Fibroblast of peridontal ligament (primary cell): ENCODE measurements at regions not wholly inside any gene's neighbourhood (a gene's known extent, or its start where the extent isn't known, plus 50 kb on each side); places are given as distances from the start of the nearest gene placed in this dataset.
"Not testable (repeated sequence)": the region's sequence is repeated elsewhere in the genome, so short reads cannot be mapped to it uniquely, and the experiment has no call there.

Experiments
- DNase-seq: peaks from one replicate; pipeline ENCODE4 v3.0.0-alpha.2; 2010; ENCODE audit errors: extremely low read depth

- DNase-seq, result not testable (repeated sequence)
Measured at GRCh38 chr1:209173796-209174195, 409.7 kb upstream of the CAMK1G start.

- DNase-seq, result no peak
Measured at GRCh38 chr1:209176866-209177430, 406.6 kb upstream of the CAMK1G start.

GRCh38 chr1:209183195-209183594 is 400.3 kb upstream of the CAMK1G start:
- no peak for DNase-seq

- no peak for DNase-seq
Measured at GRCh38 chr1:209187589-209187988, 395.9 kb upstream of the CAMK1G start.

- DNase-seq, result peak; percentile 10
Measured at GRCh38 chr1:209190591-209191261, 392.8 kb upstream of the CAMK1G start.

- no peak for DNase-seq
Measured at GRCh38 chr1:209191262-209191634, 392.3 kb upstream of the CAMK1G start.

GRCh38 chr1:209196140-209196539 is 387.4 kb upstream of the CAMK1G start:
- no peak for DNase-seq

- DNase-seq, result no peak
Measured at GRCh38 chr1:209198961-209199750, 384.4 kb upstream of the CAMK1G start.

- no peak for DNase-seq
Measured at GRCh38 chr1:209199822-209200221, 383.7 kb upstream of the CAMK1G start.

- not testable (repeated sequence) for DNase-seq
Measured at GRCh38 chr1:209202321-209202720, 381.2 kb upstream of the CAMK1G start.

GRCh38 chr1:209202830-209203532 is 380.5 kb upstream of the CAMK1G start:
- DNase-seq, result peak; percentile 64

- DNase-seq, result no peak
Measured at GRCh38 chr1:209203533-209203895, 380.0 kb upstream of the CAMK1G start.

- no peak for DNase-seq
Measured at GRCh38 chr1:209205039-209205438, 378.5 kb upstream of the CAMK1G start.

- DNase-seq, result no peak
Measured at GRCh38 chr1:209207126-209207700, 376.3 kb upstream of the CAMK1G start.

GRCh38 chr1:209207701-209208286 is 375.7 kb upstream of the CAMK1G start:
- DNase-seq, result peak; percentile 63

GRCh38 chr1:209208648-209209047 is 374.9 kb upstream of the CAMK1G start:
- no peak for DNase-seq

- no peak for DNase-seq
Measured at GRCh38 chr1:209213989-209214388, 369.5 kb upstream of the CAMK1G start.

- no peak for DNase-seq
Measured at GRCh38 chr1:209215826-209216225, 367.7 kb upstream of the CAMK1G start.

- DNase-seq, result no peak
Measured at GRCh38 chr1:209218113-209218512, 365.4 kb upstream of the CAMK1G start.

- DNase-seq, result no peak
Measured at GRCh38 chr1:209218981-209219380, 364.5 kb upstream of the CAMK1G start.

GRCh38 chr1:209219791-209220524 is 363.6 kb upstream of the CAMK1G start:
- DNase-seq, result no peak
